Adrenal gland (tissue), 9 donors: ENCODE measurements at regions not wholly inside any gene's neighbourhood (a gene's known extent, or its start where the extent isn't known, plus 50 kb on each side); places are given as distances from the start of the nearest gene placed in this dataset.
A peak's percentile ranks its signal among the peaks of the same experiment; 100 is the strongest.

Source experiments
- DNase-seq, 7 donors: peaks; one replicate each; pipeline ENCODE4 v3.0.0-alpha.2; 2019 to 2020
- H3K27ac ChIP-seq, 5 donors: fragments of 200-600 bp; sonication (generic) in 4 of 5; 1 replicate in 3 of 5; 2 replicates in 2 of 5; pipeline versions ENCODE4 v1.5.1 to v1.8.0; 2016 to 2020; ENCODE audit warnings: mild to moderate bottlenecking in 1 of 5
- H3K27me3 ChIP-seq: fragments of 200-600 bp; 2 replicates; pipeline ENCODE4 v1.8.0; 2021
- H3K36me3 ChIP-seq, 2 donors: fragments of 200-600 bp; replicated peaks in 1 of 2; 1 replicate in 1 of 2; 2 replicates in 1 of 2; pipeline versions ENCODE4 v1.5.1 to v1.8.0; 2018 to 2022
- H3K4me1 ChIP-seq, 2 donors: fragments of 200-600 bp; replicated peaks in 1 of 2; 1 replicate in 1 of 2; 2 replicates in 1 of 2; pipeline versions ENCODE4 v1.5.1 to v1.8.0; 2018 to 2021
- H3K4me3 ChIP-seq, 4 donors: fragments of 200-600 bp; sonication (generic) in 3 of 4; one replicate each; pipeline ENCODE4 v1.5.1; 2016 to 2018
- H3K9me3 ChIP-seq, 3 donors: fragments of 200-600 bp; sonication (generic) in 1 of 3; replicated peaks in 1 of 3; 1 replicate in 2 of 3; 2 replicates in 1 of 3; pipeline versions ENCODE4 v1.5.1 to v1.8.0; 2016 to 2021
- POLR2A ChIP-seq, 2 donors: fragments of 450-650 bp; IDR thresholded peaks; one replicate each; pipeline ENCODE4 v1.6.1; 2017; ENCODE audit warnings: antibody characterized with exemption in 2 of 2, mild to moderate bottlenecking in 2 of 2, moderate library complexity in 1 of 2
- WGBS, 4 donors: extraction: QIAGEN DNeasy Blood & Tissue Kit in 2 of 4; methylation state at CpG; one replicate each; pipeline versions ENCODE4 v1.1.5 to v1.1.7; 2013 to 2017; 5-methylcytosine and 5-hydroxymethylcytosine counted together
- intact Hi-C, 2 donors: fragments of 100-400 bp; cut with DNase I; formaldehyde crosslinking; loops; one replicate each; pipeline versions ENCODE4 v1.14.1 to v1.15.0; 2022 to 2023
- TF ChIP-seq, protein P1 (sequence below), 6 experiments: fragments of 450-650 bp in 4 of 6; fragments of 200-600 bp in 2 of 6; sonication (generic) in 1 of 6; IDR thresholded peaks; 1 replicate in 5 of 6; 2 replicates in 1 of 6; pipeline versions ENCODE4 v1.5.1 to v1.8.0; 2016 to 2021; ENCODE audit warnings: antibody characterized with exemption in 6 of 6, mild to moderate bottlenecking in 2 of 6, moderate library complexity in 1 of 6
- donor health status: healthy with polysubstance abuse.
- donor health status: Bipolar disorder and iron deficiency.
- donor health status: DM: yes; HTN: yes; CAD: no.
- donor health status: DM: no; HTN: no; CAD: no.
- donor health status: DM: no; HTN: no; CAD: no.

GRCh38 chr17:43327834-43328420 is 70.9 kb upstream of the ARL4D start:
- Histone ChIP-seq H3K36me3 (no peaks in the 10 kb centered on the region), H3K27me3 (no peaks in the 10 kb centered on the region), H3K4me1 (peaks cover 0 to 6% of the 10 kb centered on the region in 2 donors), H3K27ac (peak overlapping the region in 2 of 5 donors; percentile 5 to 40), H3K9me3 (no peaks in the 10 kb centered on the region), H3K4me3 (no peak overlapping the region)
- intact Hi-C loops: no loop called here
- DNase-seq: peak in 1 of 7 donors; percentile 46
- TF ChIP-seq, protein P1, sequence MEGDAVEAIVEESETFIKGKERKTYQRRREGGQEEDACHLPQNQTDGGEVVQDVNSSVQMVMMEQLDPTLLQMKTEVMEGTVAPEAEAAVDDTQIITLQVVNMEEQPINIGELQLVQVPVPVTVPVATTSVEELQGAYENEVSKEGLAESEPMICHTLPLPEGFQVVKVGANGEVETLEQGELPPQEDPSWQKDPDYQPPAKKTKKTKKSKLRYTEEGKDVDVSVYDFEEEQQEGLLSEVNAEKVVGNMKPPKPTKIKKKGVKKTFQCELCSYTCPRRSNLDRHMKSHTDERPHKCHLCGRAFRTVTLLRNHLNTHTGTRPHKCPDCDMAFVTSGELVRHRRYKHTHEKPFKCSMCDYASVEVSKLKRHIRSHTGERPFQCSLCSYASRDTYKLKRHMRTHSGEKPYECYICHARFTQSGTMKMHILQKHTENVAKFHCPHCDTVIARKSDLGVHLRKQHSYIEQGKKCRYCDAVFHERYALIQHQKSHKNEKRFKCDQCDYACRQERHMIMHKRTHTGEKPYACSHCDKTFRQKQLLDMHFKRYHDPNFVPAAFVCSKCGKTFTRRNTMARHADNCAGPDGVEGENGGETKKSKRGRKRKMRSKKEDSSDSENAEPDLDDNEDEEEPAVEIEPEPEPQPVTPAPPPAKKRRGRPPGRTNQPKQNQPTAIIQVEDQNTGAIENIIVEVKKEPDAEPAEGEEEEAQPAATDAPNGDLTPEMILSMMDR (IDR thresholded peaks at IDR 0.05): no peak
- no peak for TF ChIP-seq POLR2A (IDR thresholded peaks at IDR 0.05)
- WGBS, 4 donors: 45 to 68% (median 61%) methylated on average over 9 of the region's 9 CpGs

DNA sequence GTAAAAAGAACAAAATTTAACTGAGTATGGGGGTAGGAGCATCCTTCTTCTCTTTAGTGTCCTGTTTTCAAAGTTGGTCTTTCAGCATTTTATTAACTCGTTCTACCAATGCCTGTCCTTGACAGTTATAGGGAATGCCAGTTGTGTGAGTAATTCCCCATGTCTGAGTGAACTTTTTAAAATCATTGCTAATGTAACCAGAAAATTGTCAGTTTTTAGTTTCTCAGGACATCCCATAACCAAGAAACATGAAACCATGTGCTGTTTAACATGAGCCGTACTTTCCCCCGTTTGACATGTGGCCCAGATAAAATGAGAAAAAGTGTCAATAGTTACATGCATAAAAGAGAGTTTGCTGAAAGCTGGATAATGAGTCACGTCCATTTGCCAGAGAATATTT is 71.4 kb upstream of the ARL4D start:
- Histone ChIP-seq H3K27me3 (no peaks in the 10 kb centered on the region), H3K4me1 (peaks cover 0 to 6% of the 10 kb centered on the region in 2 donors), H3K9me3 (no peaks in the 10 kb centered on the region), H3K36me3 (no peaks in the 10 kb centered on the region), H3K4me3 (no peak overlapping the region), H3K27ac (peak overlapping the region in 1 of 5 donors; percentile 40)
- no peak for DNase-seq
- TF ChIP-seq POLR2A (IDR thresholded peaks at IDR 0.05): no peak
- TF ChIP-seq, protein P1 (IDR thresholded peaks at IDR 0.05): no peak
- intact Hi-C loops: no loop called here
- 25 to 41% (median 39%) methylated on average over 4 of the region's 4 CpGs for WGBS, 4 donors

DNA sequence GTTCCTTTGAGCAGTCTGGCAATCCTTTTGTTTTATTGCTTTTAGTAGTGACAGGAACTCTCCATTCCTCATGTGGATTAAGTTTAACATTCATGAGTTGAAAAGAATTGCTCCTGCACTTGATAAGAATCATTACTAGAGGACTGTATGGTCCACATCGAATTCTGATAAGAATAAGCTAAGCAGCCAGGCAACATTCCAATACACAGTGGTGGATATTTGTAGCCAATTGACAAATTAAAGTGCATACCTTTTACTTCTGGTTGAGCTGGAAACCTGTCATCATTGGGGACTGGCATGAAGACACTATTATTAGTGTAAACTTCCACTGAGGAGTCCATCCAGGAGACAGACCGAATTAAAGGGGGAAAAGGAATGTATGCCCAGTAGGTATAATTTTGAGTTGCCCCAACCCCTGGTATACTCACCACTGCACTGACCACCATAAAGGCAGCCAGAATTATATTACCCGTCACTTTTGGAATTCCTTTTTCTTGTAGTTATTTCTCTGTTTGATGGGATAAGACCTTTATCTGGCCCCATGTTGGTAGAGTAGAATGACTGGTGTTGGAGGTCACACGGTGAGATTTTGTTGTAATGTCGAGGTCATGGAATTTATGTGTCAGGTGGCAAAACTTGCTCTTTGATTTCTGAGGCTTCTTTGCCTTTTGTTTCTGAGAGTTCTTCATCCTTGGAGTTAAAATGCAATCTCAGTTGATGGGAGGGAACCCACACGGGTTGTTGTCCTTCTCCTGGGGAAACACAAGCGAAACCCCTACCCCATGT is 72.1 kb upstream of the ARL4D start:
- WGBS, 4 donors: 58 to 61% (median 59%) methylated on average over 7 of the region's 7 CpGs
- TF ChIP-seq, protein P1 (IDR thresholded peaks at IDR 0.05): no peak
- TF ChIP-seq POLR2A (IDR thresholded peaks at IDR 0.05): no peak
- no peak for DNase-seq
- Histone ChIP-seq H3K27me3 (no peaks in the 10 kb centered on the region), H3K9me3 (no peaks in the 10 kb centered on the region), H3K27ac (peak overlapping the region in 1 of 5 donors; percentile 40), H3K4me3 (no peak overlapping the region), H3K4me1 (peaks cover 0 to 6% of the 10 kb centered on the region in 2 donors), H3K36me3 (no peaks in the 10 kb centered on the region)
- intact Hi-C loops: no loop called here

DNA sequence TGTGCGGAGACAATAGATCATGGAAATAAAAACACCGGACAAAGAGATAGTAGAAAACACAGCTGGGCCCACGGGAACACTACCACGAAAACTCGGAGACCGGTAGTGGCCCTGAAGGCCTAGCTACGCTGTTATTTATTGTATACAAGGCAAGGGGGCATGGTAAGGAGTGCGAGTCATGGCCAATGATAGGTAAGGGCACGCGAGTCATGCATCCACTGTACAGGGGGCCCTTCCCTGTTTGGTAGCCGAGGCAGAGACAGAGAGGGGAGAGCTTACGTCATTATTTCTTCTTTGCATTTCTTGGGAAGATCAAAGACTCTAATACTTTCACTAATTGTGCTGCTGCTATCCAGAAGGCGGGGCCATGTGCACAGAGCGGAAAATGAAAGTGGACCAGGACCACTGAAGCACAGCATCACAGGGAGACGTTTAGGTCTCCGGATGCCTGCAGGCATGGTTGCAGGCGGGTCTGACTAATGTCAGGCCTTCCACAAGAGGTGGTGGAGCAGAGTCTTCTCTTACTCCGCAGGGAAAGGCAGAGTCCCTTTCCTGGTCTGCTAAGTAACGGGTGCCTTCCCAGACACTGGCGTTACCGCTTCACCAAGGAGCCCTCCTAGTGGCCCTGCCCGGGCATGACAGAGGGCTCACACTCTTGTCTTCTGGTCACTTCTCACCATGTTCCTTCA is 74.4 kb upstream of the ARL4D start:
- TF ChIP-seq POLR2A (IDR thresholded peaks at IDR 0.05): no peak
- TF ChIP-seq, protein P1 (IDR thresholded peaks at IDR 0.05): peak in 2 of 6 experiments; percentile 5 to 9

More for the DNA sequence above, 74.4 kb upstream of the ARL4D start:
- Histone ChIP-seq H3K36me3 (no peaks in the 10 kb centered on the region), H3K9me3 (no peaks in the 10 kb centered on the region), H3K27ac (no peak overlapping the region), H3K27me3 (no peaks in the 10 kb centered on the region), H3K4me3 (no peak overlapping the region), H3K4me1 (peaks cover 0 to 6% of the 10 kb centered on the region in 2 donors)
- 88 to 91% (median 88%) methylated on average over 22 of the region's 22 CpGs for WGBS, 4 donors
- DNase-seq: no peak
- intact Hi-C loops: no loop called here
